ENCODE measurements at regions not wholly inside any gene's neighbourhood (a gene's known extent, or its start where the extent isn't known, plus 50 kb on each side); places are given as distances from the start of the nearest gene placed in this dataset.

DNA sequence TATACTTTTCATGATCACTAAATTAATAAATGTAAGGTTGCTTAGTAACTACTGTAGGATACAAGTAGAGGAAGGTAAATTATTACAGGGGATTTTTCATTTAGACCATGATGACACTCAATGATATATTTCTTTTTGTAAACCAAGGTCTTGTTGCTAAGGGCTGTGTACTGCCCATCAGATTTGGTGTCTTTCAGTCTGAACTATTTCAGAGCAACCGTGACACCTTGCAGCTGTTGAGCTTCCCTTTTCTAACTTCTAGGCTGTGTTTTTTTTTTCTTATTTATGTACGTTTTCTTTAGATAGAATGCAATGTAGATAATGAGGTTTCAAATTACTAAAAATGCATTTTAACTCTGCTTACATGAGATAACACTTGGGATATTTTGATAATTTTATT is 292.0 kb upstream of the MBL2 start:
- H3K4me2 ChIP-seq (replicated peaks; ENCODE audit: low read depth, low read length, poor library complexity, severe bottlenecking), result no peak overlapping the region
- Mint-ChIP-seq H3K9me3 (ENCODE audit: insufficient read depth) (peaks cover 5% of the 10 kb centered on the region), H3K4me1 (no peaks in the 10 kb centered on the region), H3K27ac (no peak overlapping the region), H3K27me3 (no peaks in the 10 kb centered on the region), H3K4me3 (no peak overlapping the region)
- WGBS (ENCODE audit: insufficient coverage), result no CpG with 5 or more reads among the region's 2 CpGs
- H3K27ac ChIP-seq (ENCODE audit: low read length in 2 of 2), result no peak overlapping the region
- no peaks in the 10 kb centered on the region for H4K20me1 ChIP-seq (ENCODE audit: control insufficient read depth, insufficient read depth, low read length, poor library complexity, severe bottlenecking)
- H2AFZ ChIP-seq (ENCODE audit: insufficient read depth, low read depth, low read length, poor library complexity, severe bottlenecking), result no peak overlapping the region
- ATAC-seq (ENCODE audit: low read depth), result no peak
- intact Hi-C loops (cut with micrococcal nuclease), result no loop called here
- no peaks in the 10 kb centered on the region for H3K79me2 ChIP-seq (ENCODE audit: control insufficient read depth, insufficient read depth, low read length)
- TF ChIP-seq, protein P1, sequence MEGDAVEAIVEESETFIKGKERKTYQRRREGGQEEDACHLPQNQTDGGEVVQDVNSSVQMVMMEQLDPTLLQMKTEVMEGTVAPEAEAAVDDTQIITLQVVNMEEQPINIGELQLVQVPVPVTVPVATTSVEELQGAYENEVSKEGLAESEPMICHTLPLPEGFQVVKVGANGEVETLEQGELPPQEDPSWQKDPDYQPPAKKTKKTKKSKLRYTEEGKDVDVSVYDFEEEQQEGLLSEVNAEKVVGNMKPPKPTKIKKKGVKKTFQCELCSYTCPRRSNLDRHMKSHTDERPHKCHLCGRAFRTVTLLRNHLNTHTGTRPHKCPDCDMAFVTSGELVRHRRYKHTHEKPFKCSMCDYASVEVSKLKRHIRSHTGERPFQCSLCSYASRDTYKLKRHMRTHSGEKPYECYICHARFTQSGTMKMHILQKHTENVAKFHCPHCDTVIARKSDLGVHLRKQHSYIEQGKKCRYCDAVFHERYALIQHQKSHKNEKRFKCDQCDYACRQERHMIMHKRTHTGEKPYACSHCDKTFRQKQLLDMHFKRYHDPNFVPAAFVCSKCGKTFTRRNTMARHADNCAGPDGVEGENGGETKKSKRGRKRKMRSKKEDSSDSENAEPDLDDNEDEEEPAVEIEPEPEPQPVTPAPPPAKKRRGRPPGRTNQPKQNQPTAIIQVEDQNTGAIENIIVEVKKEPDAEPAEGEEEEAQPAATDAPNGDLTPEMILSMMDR (IDR thresholded peaks at IDR 0.05), result no peak
- TF ChIP-seq EZH2 (IDR thresholded peaks at IDR 0.05; ENCODE audit: borderline replicate concordance, insufficient read depth, low read depth, low read length, poor library complexity, severe bottlenecking), result no peak
- no peak overlapping the region for H3K4me3 ChIP-seq (ENCODE audit: control extremely low read depth in 1 of 5, extremely low read depth in 1 of 5, insufficient read depth in 1 of 5, low read depth in 2 of 5, low read length in 4 of 5)
- CTCF ChIA-PET, result no interaction called here
- no peaks in the 10 kb centered on the region for H3K36me3 ChIP-seq (replicated peaks in 1 of 2; ENCODE audit: control extremely low read depth in 1 of 2, control insufficient read depth in 1 of 2, extremely low read depth in 1 of 2, insufficient read depth in 2 of 2, low read length in 1 of 2)
- no peak for DNase-seq
- no peaks in the 10 kb centered on the region for H3K4me1 ChIP-seq (ENCODE audit: control insufficient read depth in 2 of 2, insufficient read depth in 2 of 2, low read length in 2 of 2)
- H3K27me3 ChIP-seq (replicated peaks in 1 of 4; ENCODE audit: control extremely low read depth in 1 of 4, control insufficient read depth in 3 of 4, insufficient read depth in 4 of 4, low read length in 3 of 4), result no peaks in the 10 kb centered on the region
- H3K9me3 ChIP-seq (ENCODE audit: control extremely low read depth in 1 of 3, control insufficient read depth in 2 of 3, insufficient read depth in 1 of 3, low read length in 2 of 3), result no peaks in the 10 kb centered on the region
- H3K9ac ChIP-seq (ENCODE audit: low read length), result no peak overlapping the region
- POLR2A ChIA-PET, result no interaction called here

DNA sequence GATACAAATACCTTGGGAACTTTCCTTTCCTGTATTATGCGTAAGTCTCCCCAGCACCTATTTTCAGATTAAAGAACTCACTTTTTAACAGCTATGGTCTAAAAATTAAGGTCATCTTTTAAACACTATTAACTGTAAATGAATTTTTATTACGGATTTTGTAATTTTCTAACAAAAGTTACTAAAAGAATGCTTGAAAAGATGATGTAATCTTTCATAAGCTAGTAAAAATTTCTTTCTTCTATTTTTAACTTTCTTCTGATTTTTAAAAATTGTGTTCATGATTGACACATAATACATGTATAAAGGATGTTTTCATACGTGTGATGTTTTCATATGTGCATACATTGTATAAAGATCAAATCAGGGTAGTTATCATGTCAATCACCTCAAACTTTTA is 291.2 kb upstream of the MBL2 start:
- Histone ChIP-seq H3K4me3 (ENCODE audit: control extremely low read depth in 1 of 5, extremely low read depth in 1 of 5, insufficient read depth in 1 of 5, low read depth in 2 of 5, low read length in 4 of 5) (no peak overlapping the region), H3K36me3 (replicated peaks in 1 of 2; ENCODE audit: control extremely low read depth in 1 of 2, control insufficient read depth in 1 of 2, extremely low read depth in 1 of 2, insufficient read depth in 2 of 2, low read length in 1 of 2) (no peaks in the 10 kb centered on the region), H4K20me1 (ENCODE audit: control insufficient read depth, insufficient read depth, low read length, poor library complexity, severe bottlenecking) (no peaks in the 10 kb centered on the region), H3K79me2 (ENCODE audit: control insufficient read depth, insufficient read depth, low read length) (no peaks in the 10 kb centered on the region), H3K9me3 (ENCODE audit: control extremely low read depth in 1 of 3, control insufficient read depth in 2 of 3, insufficient read depth in 1 of 3, low read length in 2 of 3) (no peaks in the 10 kb centered on the region), H3K9ac (ENCODE audit: low read length) (no peak overlapping the region), H3K4me2 (replicated peaks; ENCODE audit: low read depth, low read length, poor library complexity, severe bottlenecking) (no peak overlapping the region), H3K4me1 (ENCODE audit: control insufficient read depth in 2 of 2, insufficient read depth in 2 of 2, low read length in 2 of 2) (no peaks in the 10 kb centered on the region), H3K27me3 (replicated peaks in 1 of 4; ENCODE audit: control extremely low read depth in 1 of 4, control insufficient read depth in 3 of 4, insufficient read depth in 4 of 4, low read length in 3 of 4) (no peaks in the 10 kb centered on the region), H2AFZ (ENCODE audit: insufficient read depth, low read depth, low read length, poor library complexity, severe bottlenecking) (no peak overlapping the region), H3K27ac (ENCODE audit: low read length in 2 of 2) (no peak overlapping the region)
- ChIA-PET CTCF (no interaction called here), POLR2A (no interaction called here)
- intact Hi-C loops (cut with micrococcal nuclease), result no loop called here
- H3K27ac Mint-ChIP-seq, result no peak overlapping the region
- ATAC-seq (ENCODE audit: low read depth) (no peak), DNase-seq (no peak)
- WGBS (ENCODE audit: insufficient coverage), result no CpG with 5 or more reads among the region's 3 CpGs
- TF ChIP-seq EZH2 (IDR thresholded peaks at IDR 0.05; ENCODE audit: borderline replicate concordance, insufficient read depth, low read depth, low read length, poor library complexity, severe bottlenecking), result no peak
- TF ChIP-seq, protein P1 (IDR thresholded peaks at IDR 0.05), result no peak
- no peaks in the 10 kb centered on the region for H3K27me3 Mint-ChIP-seq
- H3K4me1 Mint-ChIP-seq, result no peaks in the 10 kb centered on the region
- no peak overlapping the region for H3K4me3 Mint-ChIP-seq
- H3K9me3 Mint-ChIP-seq (ENCODE audit: insufficient read depth), result peaks cover 5% of the 10 kb centered on the region

Measured in B cell (primary cell).